ENCODE measurements at regions not wholly inside any gene's neighbourhood (a gene's known extent, or its start where the extent isn't known, plus 50 kb on each side); places are given as distances from the start of the nearest gene placed in this dataset.

DNA sequence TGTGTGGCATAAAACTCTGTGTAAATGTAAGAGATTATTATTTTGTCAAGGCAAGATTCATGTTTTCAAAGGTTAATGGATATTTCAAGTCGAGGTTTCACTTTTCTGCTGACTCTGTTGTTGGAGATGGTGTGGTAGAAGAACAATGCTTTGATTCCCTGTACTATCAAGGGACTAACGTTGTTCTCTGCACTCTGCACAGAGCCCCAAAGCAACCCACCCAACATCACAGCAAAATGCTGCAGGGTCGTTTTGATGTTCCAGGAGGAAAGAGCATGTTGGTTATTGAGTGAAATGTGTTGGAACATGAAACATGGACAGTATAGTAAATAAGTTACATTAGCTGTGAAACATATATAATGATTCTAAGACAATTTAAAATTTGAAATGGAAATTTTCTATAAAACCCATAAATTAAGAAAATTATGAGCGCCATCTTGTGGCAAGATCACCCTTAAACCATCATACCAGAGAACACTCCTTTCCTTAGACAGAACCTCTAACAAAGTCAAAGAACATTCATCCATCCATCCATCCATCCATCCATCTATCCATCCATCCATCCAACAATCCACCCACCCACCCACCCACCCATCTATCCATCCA, 164.4 kb upstream of the ZBED5 start:
- no peak for TF ChIP-seq FOXM1 (IDR thresholded peaks at IDR 0.05; ENCODE audit: borderline replicate concordance)
- no peak for TF ChIP-seq FOXK2 (IDR thresholded peaks at IDR 0.05)
- TF ChIP-seq HDGF (IDR thresholded peaks at IDR 0.05; ENCODE audit: borderline replicate concordance) = no peak
- TF ChIP-seq SP1 (IDR thresholded peaks at IDR 0.05) = no peak
- TF ChIP-seq TARDBP (IDR thresholded peaks at IDR 0.05) = no peak
- no peak for TF ChIP-seq SUZ12 (IDR thresholded peaks at IDR 0.05)
- no peak for TF ChIP-seq FOXA1 (IDR thresholded peaks at IDR 0.05)
- no peak for TF ChIP-seq BHLHE40 (IDR thresholded peaks at IDR 0.05; ENCODE audit: borderline replicate concordance)
- CTCF ChIA-PET = interaction anchor here (1.1 to 5.5 kb wide), 3 partner anchors 80 to 229 kb away, joined by 3 to 50 read pairs (median 4); no protein-coding TSS in a partner anchor
- DNase-seq (ENCODE audit: extremely low spot score) = no peak
- POLR2A ChIA-PET = interaction anchor here (1.6 kb wide), 1 partner anchor 213 kb away, joined by 4 read pairs; the partner anchor contains the start of gene EIF4G2

DNA sequence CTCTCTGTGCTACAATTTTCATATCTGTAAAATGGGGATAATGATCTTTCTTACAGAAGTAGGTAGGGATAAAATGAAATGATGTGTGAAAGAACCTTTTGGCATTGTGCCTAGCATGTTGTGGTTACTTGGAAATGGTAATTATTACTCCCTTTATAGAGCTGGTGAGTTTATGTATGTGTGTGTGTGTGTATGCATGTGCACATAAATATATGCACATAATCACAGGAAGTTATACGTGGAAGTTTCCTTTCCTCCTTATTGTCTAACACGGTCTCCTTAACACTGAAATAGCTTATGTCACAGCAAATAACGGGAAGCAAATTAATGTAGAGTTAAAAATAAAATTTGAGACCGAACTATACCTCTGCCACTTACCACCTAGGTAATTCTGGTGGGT, 163.7 kb upstream of the ZBED5 start:
- ChIA-PET POLR2A (interaction anchor here (1.7 to 2.1 kb wide), 2 partner anchors 88 to 213 kb away, joined by 7 to 11 read pairs; partner anchors contain the start of gene EIF4G2), CTCF (interaction anchor here (0.6 to 5.5 kb wide), 7 partner anchors 26 to 251 kb away, joined by 3 to 50 read pairs (median 4); no protein-coding TSS in a partner anchor)
- TF ChIP-seq NFRKB (IDR thresholded peaks at IDR 0.05) (no peak), BHLHE40 (IDR thresholded peaks at IDR 0.05; ENCODE audit: borderline replicate concordance) (no peak), FOXK2 (IDR thresholded peaks at IDR 0.05) (no peak), SUZ12 (IDR thresholded peaks at IDR 0.05) (no peak), ELF4 (IDR thresholded peaks at IDR 0.05) (no peak)
- no peak for DNase-seq (ENCODE audit: extremely low spot score)

GRCh38 chr11:11020747-11021149, 162.9 kb upstream of the ZBED5 start:
- ChIA-PET CTCF (interaction anchor here (0.9 to 5.5 kb wide), 6 partner anchors 28 to 250 kb away, joined by 3 to 50 read pairs (median 4); no protein-coding TSS in a partner anchor), POLR2A (interaction anchor here (0.9 to 2.1 kb wide), 3 partner anchors 87 to 228 kb away, joined by 4 to 11 read pairs (median 7); partner anchors contain the start of gene EIF4G2)
- no peak for DNase-seq (ENCODE audit: extremely low spot score)
- TF ChIP-seq BHLHE40 (IDR thresholded peaks at IDR 0.05; ENCODE audit: borderline replicate concordance) (no peak), ZNF384 (IDR thresholded peaks at IDR 0.05) (no peak)

- TF ChIP-seq ELF4 (IDR thresholded peaks at IDR 0.05) = no peak
- no peak for TF ChIP-seq L3MBTL2 (conservative IDR thresholded peaks at IDR 0.05)
- no peak for TF ChIP-seq SUZ12 (IDR thresholded peaks at IDR 0.05)
- TF ChIP-seq HDGF (IDR thresholded peaks at IDR 0.05; ENCODE audit: borderline replicate concordance) = no peak
- TF ChIP-seq FOXM1 (IDR thresholded peaks at IDR 0.05; ENCODE audit: borderline replicate concordance) = no peak
- ChIA-PET POLR2A (interaction anchor here (0.9 to 2.1 kb wide), 3 partner anchors 86 to 228 kb away, joined by 4 to 11 read pairs (median 7); partner anchors contain the start of gene EIF4G2), CTCF (interaction anchor here (0.9 to 5.5 kb wide), 4 partner anchors 27 to 232 kb away, joined by 3 to 50 read pairs (median 4); no protein-coding TSS in a partner anchor)
- DNase-seq (ENCODE audit: extremely low spot score) = no peak
Observed at GRCh38 chr11:11020219-11020726, 162.4 kb upstream of the ZBED5 start.

GRCh38 chr11:11016943-11017342, 159.1 kb upstream of the ZBED5 start:
- CTCF ChIA-PET = no interaction called here

GRCh38 chr11:11016068-11016467, 158.2 kb upstream of the ZBED5 start:
- ChIA-PET POLR2A (no interaction called here), CTCF (interaction anchor here (0.9 to 1.0 kb wide), 2 partner anchors 12 to 82 kb away, joined by 3 read pairs; no protein-coding TSS in a partner anchor)
- TF ChIP-seq SUZ12 (IDR thresholded peaks at IDR 0.05) (no peak), FOXK2 (IDR thresholded peaks at IDR 0.05) (no peak), BHLHE40 (IDR thresholded peaks at IDR 0.05; ENCODE audit: borderline replicate concordance) (no peak), FOXM1 (IDR thresholded peaks at IDR 0.05; ENCODE audit: borderline replicate concordance) (no peak), ELF4 (IDR thresholded peaks at IDR 0.05) (no peak), NFRKB (IDR thresholded peaks at IDR 0.05) (no peak), ZNF384 (IDR thresholded peaks at IDR 0.05) (no peak), CTBP1 (IDR thresholded peaks at IDR 0.05; ENCODE audit: borderline replicate concordance) (no peak), HDGF (IDR thresholded peaks at IDR 0.05; ENCODE audit: borderline replicate concordance) (no peak), SP1 (IDR thresholded peaks at IDR 0.05) (no peak)
- TF ChIP-seq, protein P1, sequence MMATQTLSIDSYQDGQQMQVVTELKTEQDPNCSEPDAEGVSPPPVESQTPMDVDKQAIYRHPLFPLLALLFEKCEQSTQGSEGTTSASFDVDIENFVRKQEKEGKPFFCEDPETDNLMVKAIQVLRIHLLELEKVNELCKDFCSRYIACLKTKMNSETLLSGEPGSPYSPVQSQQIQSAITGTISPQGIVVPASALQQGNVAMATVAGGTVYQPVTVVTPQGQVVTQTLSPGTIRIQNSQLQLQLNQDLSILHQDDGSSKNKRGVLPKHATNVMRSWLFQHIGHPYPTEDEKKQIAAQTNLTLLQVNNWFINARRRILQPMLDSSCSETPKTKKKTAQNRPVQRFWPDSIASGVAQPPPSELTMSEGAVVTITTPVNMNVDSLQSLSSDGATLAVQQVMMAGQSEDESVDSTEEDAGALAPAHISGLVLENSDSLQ (IDR thresholded peaks at IDR 0.05) = no peak
- DNase-seq (ENCODE audit: extremely low spot score) = no peak

More at GRCh38 chr11:11016943-11017342, 159.1 kb upstream of the ZBED5 start:
- POLR2A ChIA-PET = no interaction called here
- TF ChIP-seq, protein P1 (IDR thresholded peaks at IDR 0.05) = no peak
- TF ChIP-seq SP1 (IDR thresholded peaks at IDR 0.05) (no peak), FOXM1 (IDR thresholded peaks at IDR 0.05; ENCODE audit: borderline replicate concordance) (no peak), FOXK2 (IDR thresholded peaks at IDR 0.05) (no peak)
- no peak for DNase-seq (ENCODE audit: extremely low spot score)

- ChIA-PET CTCF (no interaction called here), POLR2A (no interaction called here)
- TF ChIP-seq, protein P1 (IDR thresholded peaks at IDR 0.05) = no peak
- no peak for TF ChIP-seq ARNT (IDR thresholded peaks at IDR 0.05)
- no peak for TF ChIP-seq BHLHE40 (IDR thresholded peaks at IDR 0.05; ENCODE audit: borderline replicate concordance)
- TF ChIP-seq CTBP1 (IDR thresholded peaks at IDR 0.05; ENCODE audit: borderline replicate concordance) = no peak
- TF ChIP-seq ELF4 (IDR thresholded peaks at IDR 0.05) = no peak
- no peak for TF ChIP-seq LEF1 (IDR thresholded peaks at IDR 0.05; ENCODE audit: borderline replicate concordance)
- TF ChIP-seq SP1 (IDR thresholded peaks at IDR 0.05) = no peak
- TF ChIP-seq FOXA1 (IDR thresholded peaks at IDR 0.05) = no peak
- TF ChIP-seq FOXM1 (IDR thresholded peaks at IDR 0.05; ENCODE audit: borderline replicate concordance) = no peak
- no peak for TF ChIP-seq L3MBTL2 (conservative IDR thresholded peaks at IDR 0.05)
- TF ChIP-seq TARDBP (IDR thresholded peaks at IDR 0.05) = no peak
- no peak for DNase-seq (ENCODE audit: extremely low spot score)
Observed at GRCh38 chr11:11011617-11012016, 153.8 kb upstream of the ZBED5 start.
